HCT116 (cell line): ENCODE measurements at regions not wholly inside any gene's neighbourhood (a gene's known extent, or its start where the extent isn't known, plus 50 kb on each side); places are given as distances from the start of the nearest gene placed in this dataset.

Source experiments
- ATAC-seq: fragments of 200-7000 bp; cut with Tn5 transposase; 2 replicates; pipeline ENCODE4 v1.9.1; 2020; ENCODE audit warnings: mild to moderate bottlenecking, moderate library complexity
- BruUV-seq: library from RNA; stranded (reverse); fragments of 400-500 nt; replicated peaks from 2 replicates; lab custom pipeline; 2021; lab: Mats Ljungman, UMichigan
- CTCF ChIA-PET: fragments of 300-600 bp; sonication (Branson Sonifier 250); formaldehyde crosslinking; loops from one replicate; lab custom pipeline; 2021; ENCODE audit warnings: antibody characterized with exemption; lab: Charles Lee
- POLR2A ChIA-PET: fragments of 300-600, 350-600 bp; sonication (Branson Sonifier 250); formaldehyde crosslinking; loops from one replicate; lab custom pipeline; 2021; ENCODE audit warnings: antibody characterized with exemption; lab: Charles Lee
- RAD21 ChIA-PET, 2 experiments: fragments of 300-600 bp; sonication (Branson Sonifier 250); formaldehyde crosslinking; loops; one replicate each; lab custom pipeline; 2023; ENCODE audit warnings: low total read pairs in 2 of 2; ENCODE audit not compliant: uncharacterized antibody in 2 of 2, unreplicated experiment in 2 of 2, low non-redundant PET in 1 of 2; lab: Charles Lee
- DNase-seq: peaks from one replicate; pipeline ENCODE4 v3.0.0-alpha.2; 2010; ENCODE audit warnings: low read depth, low spot score
- H2AFZ ChIP-seq: fragments of 200-600 bp; shearing (Covaris generic), sonication (generic); 2 replicates; pipeline ENCODE4 v1.6.1; 2017; ENCODE audit warnings: low read depth, mixed run types, mixed read lengths, antibody characterized with exemption, low read length; ENCODE audit not compliant: poor library complexity, severe bottlenecking
- H3K27ac ChIP-seq: 2 replicates; pipeline ENCODE4 v1.5.1; 2012; ENCODE audit warnings: low read depth, low read length
- H3K27me3 ChIP-seq: fragments of 200-600 bp; sonication (generic); 2 replicates; pipeline ENCODE4 v1.6.1; 2016; ENCODE audit warnings: mixed run types, low read length, mixed read lengths; ENCODE audit not compliant: insufficient read depth
- H3K36me3 ChIP-seq, 2 experiments: fragments of 200-500 bp in 1 of 2; fragments of 200-600 bp in 1 of 2; sonication (Bioruptor generic) in 1 of 2; sonication (generic) in 1 of 2; 2 replicates each; pipeline versions ENCODE4 v1.5.1 to v1.6.1; 2014 to 2016; ENCODE audit warnings: low read length in 2 of 2, inconsistent platforms in 1 of 2, mixed read lengths in 1 of 2, mixed run types in 1 of 2; ENCODE audit not compliant: insufficient read depth in 2 of 2, control insufficient read depth in 1 of 2
- H3K4me1 ChIP-seq, 2 experiments: fragments of 200-600 bp in 1 of 2; sonication (generic) in 1 of 2; 2 replicates each; pipeline versions ENCODE4 v1.5.1 to v1.6.1; 2012 to 2017; ENCODE audit warnings: low read length in 2 of 2, inconsistent platforms in 1 of 2, mild to moderate bottlenecking in 1 of 2, mixed read lengths in 1 of 2, mixed run types in 1 of 2, moderate library complexity in 1 of 2; ENCODE audit not compliant: insufficient read depth in 2 of 2, control insufficient read depth in 1 of 2
- H3K4me2 ChIP-seq: fragments of 200-600 bp; sonication (generic); 2 replicates; pipeline ENCODE4 v1.6.1; 2017; ENCODE audit warnings: mixed run types, low read length, mixed read lengths
- H3K4me3 ChIP-seq, 2 experiments: fragments of 200-600 bp in 1 of 2; sonication (generic) in 1 of 2; replicated peaks in 1 of 2; 2 replicates each; pipeline ENCODE4 v1.5.1; 2011 to 2016; ENCODE audit warnings: low read length in 2 of 2, control low read depth in 1 of 2, low read depth in 1 of 2, mild to moderate bottlenecking in 1 of 2, mixed read lengths in 1 of 2, mixed run types in 1 of 2
- H3K79me2 ChIP-seq: fragments of 200-600 bp; sonication (generic); 2 replicates; pipeline ENCODE4 v1.6.1; 2017; ENCODE audit warnings: mild to moderate bottlenecking, mixed run types, low read length, moderate library complexity, mixed read lengths; ENCODE audit not compliant: insufficient read depth
- H3K9ac ChIP-seq: fragments of 200-600 bp; sonication (generic); 2 replicates; pipeline ENCODE4 v1.6.1; 2016; ENCODE audit warnings: low read length, mixed read lengths
- H3K9me2 ChIP-seq: fragments of 200-600 bp; sonication (generic), shearing (Covaris generic); 2 replicates; pipeline ENCODE4 v1.6.1; 2017; ENCODE audit warnings: mixed run types, mild to moderate bottlenecking, moderate library complexity; ENCODE audit not compliant: insufficient read depth
- H3K9me3 ChIP-seq, 2 experiments: fragments of 200-500 bp in 1 of 2; fragments of 200-600 bp in 1 of 2; sonication (Bioruptor generic) in 1 of 2; sonication (generic) in 1 of 2; 2 replicates each; pipeline ENCODE4 v1.6.1; 2014 to 2017; ENCODE audit warnings: low read length in 2 of 2, mixed read lengths in 2 of 2, inconsistent platforms in 1 of 2, low read depth in 1 of 2, mild to moderate bottlenecking in 1 of 2, mixed run types in 1 of 2, moderate library complexity in 1 of 2; ENCODE audit not compliant: control insufficient read depth in 1 of 2, insufficient read depth in 1 of 2
- H4K20me1 ChIP-seq: fragments of 200-600 bp; sonication (generic), shearing (Covaris generic); 2 replicates; pipeline ENCODE4 v1.6.1; 2017; ENCODE audit warnings: mixed run types, mild to moderate bottlenecking, moderate library complexity; ENCODE audit not compliant: insufficient read depth
- CEBPB ChIP-seq: IDR thresholded peaks from 2 replicates; pipeline ENCODE4 v1.6.1; 2012; ENCODE audit warnings: low read depth
- CTCF ChIP-seq, 3 experiments: fragments of 200-600 bp in 1 of 3; sonication (generic) in 1 of 3; IDR thresholded peaks in 2 of 3; conservative IDR thresholded peaks in 1 of 3; 2 replicates each; pipeline ENCODE4 v1.5.1; 2012 to 2017; ENCODE audit warnings: low read depth in 2 of 3, low read length in 2 of 3, antibody characterized with exemption in 1 of 3, borderline replicate concordance in 1 of 3, control low read depth in 1 of 3, mild to moderate bottlenecking in 1 of 3, mixed read lengths in 1 of 3, mixed run types in 1 of 3, moderate library complexity in 1 of 3; ENCODE audit not compliant: insufficient read depth in 1 of 3
- EZH2 ChIP-seq: fragments of 200-600 bp; sonication (generic); IDR thresholded peaks from 2 replicates; pipeline ENCODE4 v1.6.1; 2017; ENCODE audit warnings: antibody characterized with exemption, mixed run types
- EZH2phosphoT487 ChIP-seq: fragments of 200-600 bp; IDR thresholded peaks from 2 replicates; pipeline ENCODE4 v1.6.1; 2018; ENCODE audit warnings: antibody characterized with exemption, borderline replicate concordance
- POLR2AphosphoS5 ChIP-seq: IDR thresholded peaks from 2 replicates; pipeline ENCODE4 v1.6.1; 2011; ENCODE audit warnings: mild to moderate bottlenecking, low read depth, low read length, moderate library complexity
- ZBTB33 ChIP-seq: IDR thresholded peaks from 2 replicates; pipeline ENCODE4 v1.6.1; 2011; ENCODE audit warnings: mild to moderate bottlenecking, low read length, moderate library complexity; ENCODE audit not compliant: insufficient replicate concordance; ENCODE audit errors: extremely low read depth
- ZNF274 ChIP-seq: fragments of 200-500 bp; sonication (Bioruptor generic); IDR thresholded peaks from 2 replicates; pipeline ENCODE4 v1.6.1; 2014; ENCODE audit warnings: mild to moderate bottlenecking, low read depth, low read length, inconsistent platforms
- intact Hi-C: fragments of 100-400 bp; cut with micrococcal nuclease; formaldehyde crosslinking; loops from 2 replicates; pipeline ENCODE4 v1.10.0; 2022

GRCh38 chr13:96899946-96900345 lies 94.3 kb downstream of the OXGR1 start (continued):
- TF ChIP-seq POLR2AphosphoS5, result no peak
- no peak for TF ChIP-seq ZBTB33

GRCh38 chr13:96898646-96899254 lies 95.5 kb downstream of the OXGR1 start:
- H2AFZ ChIP-seq, result no peak overlapping the region
- no peak for ATAC-seq
- H3K9ac ChIP-seq, result no peak overlapping the region
- TF ChIP-seq EZH2phosphoT487 (no peak), CEBPB (no peak), EZH2 (no peak), POLR2AphosphoS5 (no peak), CTCF (IDR thresholded peaks at IDR 0.05 in 2 of 3, conservative IDR thresholded peaks at IDR 0.05 in 1 of 3; ENCODE audit: borderline replicate concordance in 1 of 3, insufficient read depth in 1 of 3, low read depth in 2 of 3, low read length in 2 of 3) (no peak), ZNF274 (no peak)
- H4K20me1 ChIP-seq, result no peaks in the 10 kb centered on the region
- no peaks in the 10 kb centered on the region for H3K79me2 ChIP-seq
- H3K27me3 ChIP-seq, result peaks cover 23% of the 10 kb centered on the region; the same call in 1 of the 2 replicates
- BruUV-seq, result no TSS peak
- intact Hi-C loops, result no loop called here
- RAD21 ChIA-PET, result no interaction called here
- H3K4me2 ChIP-seq, result no peak overlapping the region
- H3K4me1 ChIP-seq, result no peaks in the 10 kb centered on the region
- H3K27ac ChIP-seq, result no peak overlapping the region
- no peak for DNase-seq
- H3K36me3 ChIP-seq, result no peaks in the 10 kb centered on the region
- no peak overlapping the region for H3K4me3 ChIP-seq
- CTCF ChIA-PET, result no interaction called here
- no peaks in the 10 kb centered on the region for H3K9me2 ChIP-seq
- POLR2A ChIA-PET, result no interaction called here
- H3K9me3 ChIP-seq, result no peaks in the 10 kb centered on the region
